ENCODE measurements at regions not wholly inside any gene's neighbourhood (a gene's known extent, or its start where the extent isn't known, plus 50 kb on each side); places are given as distances from the start of the nearest gene placed in this dataset.

GRCh38 chr12:83198291-83199015 lies 511.7 kb downstream of the TMTC2 start:
- TF ChIP-seq, protein P1, sequence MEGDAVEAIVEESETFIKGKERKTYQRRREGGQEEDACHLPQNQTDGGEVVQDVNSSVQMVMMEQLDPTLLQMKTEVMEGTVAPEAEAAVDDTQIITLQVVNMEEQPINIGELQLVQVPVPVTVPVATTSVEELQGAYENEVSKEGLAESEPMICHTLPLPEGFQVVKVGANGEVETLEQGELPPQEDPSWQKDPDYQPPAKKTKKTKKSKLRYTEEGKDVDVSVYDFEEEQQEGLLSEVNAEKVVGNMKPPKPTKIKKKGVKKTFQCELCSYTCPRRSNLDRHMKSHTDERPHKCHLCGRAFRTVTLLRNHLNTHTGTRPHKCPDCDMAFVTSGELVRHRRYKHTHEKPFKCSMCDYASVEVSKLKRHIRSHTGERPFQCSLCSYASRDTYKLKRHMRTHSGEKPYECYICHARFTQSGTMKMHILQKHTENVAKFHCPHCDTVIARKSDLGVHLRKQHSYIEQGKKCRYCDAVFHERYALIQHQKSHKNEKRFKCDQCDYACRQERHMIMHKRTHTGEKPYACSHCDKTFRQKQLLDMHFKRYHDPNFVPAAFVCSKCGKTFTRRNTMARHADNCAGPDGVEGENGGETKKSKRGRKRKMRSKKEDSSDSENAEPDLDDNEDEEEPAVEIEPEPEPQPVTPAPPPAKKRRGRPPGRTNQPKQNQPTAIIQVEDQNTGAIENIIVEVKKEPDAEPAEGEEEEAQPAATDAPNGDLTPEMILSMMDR (IDR thresholded peaks at IDR 0.05), result no peak
- H3K27ac Mint-ChIP-seq, result no peak overlapping the region
- DNase-seq, result no peak

DNA sequence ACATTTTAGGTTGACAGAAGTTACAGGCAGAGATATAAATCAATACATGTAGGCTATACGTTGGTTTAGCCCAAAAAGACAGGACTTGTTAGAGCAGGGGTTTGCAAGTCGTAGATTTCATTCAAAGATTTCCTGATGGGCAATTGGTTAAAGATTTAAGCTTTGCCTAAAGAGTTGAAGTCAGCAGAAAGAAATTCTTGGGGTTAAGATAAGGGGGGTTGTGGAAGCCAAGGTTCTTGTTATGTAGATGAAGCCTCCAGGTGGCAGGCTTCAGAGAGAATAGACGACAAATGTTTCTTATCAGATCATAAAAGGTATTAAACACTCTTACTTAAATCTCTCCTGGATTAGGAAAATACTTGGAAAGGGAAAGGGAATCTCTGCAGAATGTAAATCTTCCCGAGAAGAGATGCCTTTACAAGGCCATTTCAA lies 510.8 kb downstream of the TMTC2 start:
- Mint-ChIP-seq H3K27me3 (ENCODE audit: insufficient read depth) (no peaks in the 10 kb centered on the region), H3K4me3 (no peak overlapping the region), H3K27ac (no peak overlapping the region), H3K36me3 (ENCODE audit: low read depth) (no peaks in the 10 kb centered on the region), H3K4me1 (ENCODE audit: low read depth) (no peaks in the 10 kb centered on the region), H3K9me3 (peaks cover 28% of the 10 kb centered on the region)
- TF ChIP-seq, protein P1 (IDR thresholded peaks at IDR 0.05), result no peak
- no peak for DNase-seq

More at GRCh38 chr12:83198291-83199015, 511.7 kb downstream of the TMTC2 start:
- Mint-ChIP-seq H3K4me3 (no peak overlapping the region), H3K27me3 (ENCODE audit: insufficient read depth) (no peaks in the 10 kb centered on the region), H3K36me3 (ENCODE audit: low read depth) (no peaks in the 10 kb centered on the region), H3K9me3 (peaks cover 28% of the 10 kb centered on the region), H3K4me1 (ENCODE audit: low read depth) (no peaks in the 10 kb centered on the region)

DNA sequence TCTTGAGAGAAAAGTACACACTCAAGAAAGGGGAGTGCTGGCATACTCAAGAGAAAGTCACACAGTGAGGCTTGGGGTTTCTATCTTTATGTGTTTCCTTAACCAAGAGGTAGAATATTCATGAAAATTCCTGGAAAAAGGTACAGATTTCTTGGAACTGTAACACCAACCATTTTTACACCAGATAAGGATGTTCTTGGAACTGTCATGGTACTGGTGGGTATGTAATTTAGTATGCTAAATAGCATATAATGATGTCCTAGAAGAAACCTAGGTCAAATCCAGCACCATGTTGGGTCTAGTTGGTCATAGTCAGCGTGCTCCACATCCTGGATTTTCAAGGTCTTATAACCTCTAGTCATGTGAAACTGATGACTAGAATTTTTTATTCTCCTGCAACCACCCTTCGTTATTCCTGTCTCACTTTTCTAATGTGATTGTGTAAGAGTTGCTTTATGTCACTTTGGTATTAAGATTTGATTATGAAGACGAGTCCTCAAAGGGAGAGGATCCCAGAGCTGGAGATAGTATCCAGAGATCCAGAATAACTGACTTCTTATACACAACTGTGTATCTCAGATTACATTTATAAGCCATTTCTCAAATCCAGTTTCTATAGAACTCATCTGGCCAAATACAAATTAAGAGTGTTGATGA lies 510.1 kb downstream of the TMTC2 start:
- H3K4me1 Mint-ChIP-seq (ENCODE audit: low read depth), result no peaks in the 10 kb centered on the region
- TF ChIP-seq, protein P1 (IDR thresholded peaks at IDR 0.05), result no peak
- no peaks in the 10 kb centered on the region; the same call in 1 of the 2 replicates for H3K36me3 Mint-ChIP-seq (ENCODE audit: low read depth)
- peaks cover 26% of the 10 kb centered on the region for H3K9me3 Mint-ChIP-seq
- H3K4me3 Mint-ChIP-seq, result no peak overlapping the region
- H3K27ac Mint-ChIP-seq, result no peak overlapping the region
- no peak for DNase-seq
- H3K27me3 Mint-ChIP-seq (ENCODE audit: insufficient read depth), result no peaks in the 10 kb centered on the region

DNA sequence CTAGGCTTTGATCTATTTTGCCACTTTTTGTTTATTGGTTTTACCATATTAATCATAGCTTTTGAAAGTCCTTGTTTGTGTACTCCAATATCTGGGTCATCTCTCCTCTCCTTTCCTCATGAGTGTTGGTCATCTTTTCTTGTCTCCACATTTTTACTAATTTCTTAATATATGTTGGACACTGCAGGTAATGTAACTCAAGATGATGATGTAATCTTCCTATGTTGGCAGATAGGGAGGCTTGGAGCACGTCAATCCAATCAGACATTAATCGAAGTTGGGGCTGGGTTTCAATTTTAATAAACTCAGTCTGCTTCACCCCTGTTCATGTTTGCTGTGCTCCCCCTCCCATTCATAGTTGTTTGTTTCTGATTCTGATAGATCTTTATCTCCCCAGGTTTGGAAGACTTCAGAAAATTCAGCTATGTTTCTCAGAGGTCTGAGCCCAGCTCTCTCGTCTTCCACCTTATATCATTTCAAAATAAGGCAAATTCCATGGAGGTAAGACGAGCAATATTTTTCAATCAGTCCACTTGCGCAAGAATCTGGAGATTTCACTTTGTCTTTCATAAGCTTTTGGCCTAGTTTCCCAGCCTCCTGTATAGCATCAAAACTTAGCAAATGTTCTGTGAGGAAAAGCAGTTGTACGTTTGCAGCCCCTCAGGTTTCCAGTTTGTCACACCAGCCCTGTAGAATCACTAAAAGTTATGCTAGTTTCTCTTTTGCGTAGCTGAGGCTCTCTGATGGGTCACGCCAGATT lies 504.1 kb downstream of the TMTC2 start:
- Mint-ChIP-seq H3K27ac (no peak overlapping the region), H3K27me3 (ENCODE audit: insufficient read depth) (no peaks in the 10 kb centered on the region), H3K9me3 (peaks cover 60% of the 10 kb centered on the region), H3K4me1 (ENCODE audit: low read depth) (no peaks in the 10 kb centered on the region), H3K4me3 (no peak overlapping the region), H3K36me3 (ENCODE audit: low read depth) (peaks cover 8% of the 10 kb centered on the region; the same call in 1 of the 2 replicates)
- TF ChIP-seq, protein P1 (IDR thresholded peaks at IDR 0.05), result no peak
- DNase-seq, result no peak

DNA sequence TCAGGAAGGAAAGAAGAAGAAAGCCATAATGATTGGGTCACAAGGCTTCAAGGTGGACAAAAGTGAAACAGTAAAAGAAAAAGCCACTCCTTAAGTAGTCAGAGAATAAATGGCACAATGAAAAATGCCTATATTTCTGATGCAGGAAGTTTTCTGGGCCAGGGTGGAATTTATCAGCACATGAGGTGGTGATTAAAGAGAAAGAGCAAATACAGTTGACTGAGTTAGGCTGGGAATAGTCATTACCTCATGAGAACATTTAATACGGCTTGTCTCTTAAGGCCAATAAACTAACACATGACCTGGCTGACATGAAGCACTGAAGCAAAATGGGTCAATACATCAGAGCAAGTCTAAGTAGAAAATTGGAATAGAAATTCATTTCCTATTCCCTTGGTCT lies 499.7 kb downstream of the TMTC2 start:
- DNase-seq, result no peak
- H3K9me3 Mint-ChIP-seq, result peaks cover 54% of the 10 kb centered on the region
- no peaks in the 10 kb centered on the region for H3K27me3 Mint-ChIP-seq (ENCODE audit: insufficient read depth)
- H3K4me1 Mint-ChIP-seq (ENCODE audit: low read depth), result no peaks in the 10 kb centered on the region
- peaks cover 8% of the 10 kb centered on the region; the same call in 1 of the 2 replicates for H3K36me3 Mint-ChIP-seq (ENCODE audit: low read depth)
- TF ChIP-seq, protein P1 (IDR thresholded peaks at IDR 0.05), result no peak
- no peak overlapping the region for H3K27ac Mint-ChIP-seq
- H3K4me3 Mint-ChIP-seq, result no peak overlapping the region

Measured in HFFc6 (cell line).